Smooth muscle cell (in vitro differentiated cells): ENCODE measurements at regions not wholly inside any gene's neighbourhood (a gene's known extent, or its start where the extent isn't known, plus 50 kb on each side); places are given as distances from the start of the nearest gene placed in this dataset.

ENCODE experiments used
- DNase-seq: peaks from one replicate; lab custom pipeline; 2025; ENCODE audit not compliant: unreplicated experiment; lab: John Stamatoyannopoulos, UW
- H2AFZ ChIP-seq: fragments of 200-600 bp; sonication (generic); 2 replicates; pipeline ENCODE4 v1.6.0; 2016; ENCODE audit warnings: antibody characterized with exemption, low read depth, mild to moderate bottlenecking
- H3F3A ChIP-seq: fragments of 200-600 bp; sonication (generic); 2 replicates; pipeline ENCODE4 v1.6.0; 2017; ENCODE audit warnings: antibody characterized with exemption, low read depth
- H3K27ac ChIP-seq: fragments of 200-600 bp; sonication (generic); 2 replicates; pipeline ENCODE4 v1.5.1; 2016; ENCODE audit warnings: low read depth, mild to moderate bottlenecking
- H3K27me3 ChIP-seq: fragments of 200-600 bp; sonication (generic); 2 replicates; pipeline ENCODE4 v1.6.1; 2016; ENCODE audit warnings: low read depth, mild to moderate bottlenecking
- H3K36me3 ChIP-seq: fragments of 200-600 bp; sonication (generic); 2 replicates; pipeline ENCODE4 v1.5.1; 2016; ENCODE audit warnings: low read depth
- H3K4me1 ChIP-seq: fragments of 200-600 bp; sonication (generic); 2 replicates; pipeline ENCODE4 v1.5.1; 2016; ENCODE audit warnings: low read depth
- H3K4me2 ChIP-seq: fragments of 200-600 bp; sonication (generic); 2 replicates; pipeline ENCODE4 v1.6.0; 2016; ENCODE audit warnings: mild to moderate bottlenecking
- H3K4me3 ChIP-seq: fragments of 200-600 bp; sonication (generic); 2 replicates; pipeline ENCODE4 v1.5.1; 2016; ENCODE audit warnings: mild to moderate bottlenecking
- H3K79me2 ChIP-seq: fragments of 200-600 bp; sonication (generic); 2 replicates; pipeline ENCODE4 v1.6.0; 2016; ENCODE audit warnings: low read depth, mild to moderate bottlenecking
- H3K9ac ChIP-seq: fragments of 200-600 bp; sonication (generic); 2 replicates; pipeline ENCODE4 v1.6.0; 2016; ENCODE audit warnings: low read depth
- H3K9me3 ChIP-seq: fragments of 200-600 bp; sonication (generic); replicated peaks from 2 replicates; pipeline ENCODE4 v1.5.1; 2016; ENCODE audit warnings: low read depth
- H4K20me1 ChIP-seq: fragments of 200-600 bp; sonication (generic); 2 replicates; pipeline ENCODE4 v1.6.0; 2016; ENCODE audit warnings: low read depth
- CTCF ChIP-seq: fragments of 200-600 bp; sonication (generic); IDR thresholded peaks from 2 replicates; pipeline ENCODE4 v1.5.1; 2017; ENCODE audit warnings: borderline replicate concordance, mild to moderate bottlenecking, antibody characterized with exemption; ENCODE audit not compliant: insufficient read depth, poor library complexity, severe bottlenecking
- WGBS: methylation state at CpG from one replicate; pipeline ENCODE4 v1.1.7; 2016; ENCODE audit warnings: low lambda C conversion rate; 5-methylcytosine and 5-hydroxymethylcytosine counted together

DNA sequence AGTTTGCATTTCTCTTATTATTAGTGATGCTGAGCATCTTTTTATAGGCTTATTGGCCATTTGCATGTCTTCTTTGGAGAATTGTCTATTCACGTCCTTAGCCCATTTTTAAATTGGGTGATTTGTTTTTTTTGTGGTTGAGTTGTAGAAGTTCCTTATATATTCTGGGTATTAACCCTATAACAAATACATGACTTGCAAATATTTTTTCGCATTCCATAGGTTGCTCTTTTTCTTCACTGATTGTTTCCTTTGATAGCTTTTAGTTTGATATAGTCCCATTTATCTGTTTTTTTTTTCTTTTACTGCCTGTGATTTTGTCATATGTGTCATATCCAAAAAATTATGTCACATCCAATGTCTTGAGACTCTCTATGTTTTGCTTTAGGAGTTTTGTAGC, 243.6 kb downstream of the GPD2 start:
- 92% methylated on average over 2 of the region's 2 CpGs for WGBS
- Histone ChIP-seq H3K79me2 (no peaks in the 10 kb centered on the region), H3K9ac (no peak overlapping the region), H3K36me3 (no peaks in the 10 kb centered on the region), H3K27me3 (no peaks in the 10 kb centered on the region), H4K20me1 (no peaks in the 10 kb centered on the region), H2AFZ (no peak overlapping the region), H3K27ac (no peak overlapping the region), H3K9me3 (no peaks in the 10 kb centered on the region), H3F3A (no peaks in the 10 kb centered on the region), H3K4me2 (no peak overlapping the region), H3K4me3 (no peak overlapping the region), H3K4me1 (no peaks in the 10 kb centered on the region)
- TF ChIP-seq CTCF: no peak
- no peak for DNase-seq

DNA sequence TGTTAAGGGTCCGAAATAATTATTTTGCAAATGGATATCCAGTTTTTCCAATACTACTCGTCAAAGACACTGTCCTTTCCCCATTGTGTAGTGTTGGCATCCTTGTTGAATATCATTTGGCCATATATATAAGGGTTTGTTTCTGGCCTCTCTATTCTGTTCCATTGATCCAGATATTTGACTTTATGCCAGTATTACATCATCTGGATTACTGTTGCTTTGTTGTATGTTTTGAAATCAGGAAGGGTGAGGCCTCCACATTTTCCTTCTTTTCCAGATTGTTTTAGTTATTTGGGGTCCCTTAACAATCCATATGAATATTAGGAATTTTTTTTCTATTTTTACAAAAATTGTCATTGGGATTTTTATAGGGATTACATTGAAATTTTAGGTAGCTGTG, 244.1 kb downstream of the GPD2 start:
- Histone ChIP-seq H4K20me1 (no peaks in the 10 kb centered on the region), H2AFZ (no peak overlapping the region), H3K9ac (no peak overlapping the region), H3F3A (no peaks in the 10 kb centered on the region), H3K4me1 (no peaks in the 10 kb centered on the region), H3K27me3 (no peaks in the 10 kb centered on the region), H3K27ac (no peak overlapping the region), H3K4me2 (no peak overlapping the region), H3K36me3 (no peaks in the 10 kb centered on the region), H3K4me3 (no peak overlapping the region), H3K9me3 (no peaks in the 10 kb centered on the region), H3K79me2 (no peaks in the 10 kb centered on the region)
- 94% methylated on average over 2 of the region's 2 CpGs for WGBS
- DNase-seq: no peak
- TF ChIP-seq CTCF: no peak

DNA sequence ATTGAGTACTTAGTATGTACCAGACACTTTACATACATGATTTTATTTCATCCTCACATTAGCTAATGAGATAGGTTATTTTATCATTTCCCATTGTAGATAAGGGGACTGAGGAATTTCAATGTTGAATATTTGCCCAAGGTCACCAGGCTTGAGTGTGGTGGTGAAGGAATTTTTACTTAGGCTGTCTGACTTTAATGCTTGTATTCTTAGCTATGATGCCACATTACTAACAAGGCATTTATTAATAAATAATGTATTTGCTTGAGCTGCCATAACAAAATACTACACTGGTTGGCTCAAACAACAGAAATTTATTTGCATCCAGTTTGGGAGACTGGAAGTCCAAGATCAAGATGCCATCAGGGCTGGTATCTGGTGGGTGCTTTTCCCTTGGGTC, 250.9 kb downstream of the GPD2 start:
- no peak overlapping the region for H2AFZ ChIP-seq
- no peaks in the 10 kb centered on the region for H3K79me2 ChIP-seq
- TF ChIP-seq CTCF: no peak
- no peaks in the 10 kb centered on the region for H3K27me3 ChIP-seq
- H3K36me3 ChIP-seq: no peaks in the 10 kb centered on the region
- H3K9ac ChIP-seq: no peak overlapping the region
- no peak overlapping the region for H3K4me2 ChIP-seq
- H4K20me1 ChIP-seq: no peaks in the 10 kb centered on the region
- DNase-seq: no peak
- H3K9me3 ChIP-seq: no peaks in the 10 kb centered on the region
- no peaks in the 10 kb centered on the region for H3F3A ChIP-seq
- H3K4me3 ChIP-seq: no peak overlapping the region
- H3K27ac ChIP-seq: no peak overlapping the region
- H3K4me1 ChIP-seq: no peaks in the 10 kb centered on the region

GRCh38 chr2:156687715-156688114, 251.5 kb downstream of the GPD2 start:
- 57% methylated on average over 1 of the region's 1 CpG for whole genome bisulfite sequencing
- no peaks in the 10 kb centered on the region for H3K9me3 ChIP-seq
- no peak overlapping the region for H3K27ac ChIP-seq
- H3K79me2 ChIP-seq: no peaks in the 10 kb centered on the region
- no peak overlapping the region for H3K4me3 ChIP-seq
- H3F3A ChIP-seq: no peaks in the 10 kb centered on the region
- H3K4me1 ChIP-seq: no peaks in the 10 kb centered on the region
- H3K27me3 ChIP-seq: no peaks in the 10 kb centered on the region
- no peak overlapping the region for H2AFZ ChIP-seq
- H3K4me2 ChIP-seq: no peak overlapping the region
- H4K20me1 ChIP-seq: no peaks in the 10 kb centered on the region
- H3K36me3 ChIP-seq: no peaks in the 10 kb centered on the region
- no peak overlapping the region for H3K9ac ChIP-seq
- TF ChIP-seq CTCF: no peak
- no peak for DNase-seq
